WTC11 (cell line): ENCODE measurements at regions not wholly inside any gene's neighbourhood (a gene's known extent, or its start where the extent isn't known, plus 50 kb on each side); places are given as distances from the start of the nearest gene placed in this dataset.

Experiments used
- CBFB ChIP-seq: sonication (generic); formaldehyde crosslinking; IDR thresholded peaks from 2 replicates; pipeline ENCODE4 v1.8.1; 2022; ENCODE audit warnings: mild to moderate bottlenecking, low read depth, missing genetic modification reagents
- CTCF ChIP-seq: fragments of 200-600 bp; IDR thresholded peaks from 2 replicates; pipeline ENCODE4 v1.8.0; 2022; ENCODE audit warnings: antibody characterized with exemption
- E2F4 ChIP-seq: sonication (generic); formaldehyde crosslinking; IDR thresholded peaks from 2 replicates; pipeline ENCODE4 v1.8.1; 2022; ENCODE audit warnings: low read depth, mild to moderate bottlenecking, moderate library complexity, missing genetic modification reagents, borderline replicate concordance
- EMX1 ChIP-seq: fragments of 250-450 bp; sonication (Bioruptor Pico); IDR thresholded peaks from 2 replicates; pipeline ENCODE4 v1.8.0; 2021; ENCODE audit warnings: mild to moderate bottlenecking
- ETV6 ChIP-seq: sonication (generic); formaldehyde crosslinking; IDR thresholded peaks from 2 replicates; pipeline ENCODE4 v1.8.1; 2022; ENCODE audit warnings: mild to moderate bottlenecking, missing genetic modification reagents
- FOXP1 ChIP-seq: sonication (generic); formaldehyde crosslinking; IDR thresholded peaks from 2 replicates; pipeline ENCODE4 v1.8.0; 2022; ENCODE audit warnings: missing genetic modification reagents, mild to moderate bottlenecking, moderate library complexity, borderline replicate concordance
- GABPB1 ChIP-seq: sonication (generic); formaldehyde crosslinking; IDR thresholded peaks from 2 replicates; pipeline ENCODE4 v1.8.1; 2023; ENCODE audit warnings: mild to moderate bottlenecking, missing genetic modification reagents
- MAX ChIP-seq: sonication (generic); formaldehyde crosslinking; IDR thresholded peaks from 2 replicates; pipeline ENCODE4 v1.8.0; 2022; ENCODE audit warnings: mild to moderate bottlenecking, missing genetic modification reagents
- PRDM15 ChIP-seq: sonication (generic); formaldehyde crosslinking; IDR thresholded peaks from 2 replicates; pipeline ENCODE4 v1.8.0; 2022; ENCODE audit warnings: missing genetic modification reagents
- SMAD3 ChIP-seq: sonication (generic); formaldehyde crosslinking; IDR thresholded peaks from 2 replicates; pipeline ENCODE4 v1.8.0; 2022; ENCODE audit warnings: missing genetic modification reagents, mild to moderate bottlenecking, borderline replicate concordance
- ZNF121 ChIP-seq: sonication (generic); formaldehyde crosslinking; IDR thresholded peaks from 2 replicates; pipeline ENCODE4 v1.8.0; 2023; ENCODE audit warnings: missing genetic modification reagents

- TF ChIP-seq SMAD3 (no peak), CTCF (no peak), PRDM15 (CRISPR knock-in tag) (no peak), ETV6 (CRISPR knock-in tag) (no peak), ZNF121 (CRISPR knock-in tag) (no peak), CBFB (CRISPR knock-in tag) (no peak), GABPB1 (CRISPR knock-in tag) (no peak), FOXP1 (CRISPR knock-in tag) (no peak), EMX1 (CRISPR knock-in tag) (no peak), MAX (CRISPR knock-in tag) (no peak), E2F4 (CRISPR knock-in tag) (no peak)
Observed at GRCh38 chr6:85997206-85997605, 354.5 kb upstream of the SYNCRIP start.
